WERI-Rb-1 (cell line): ENCODE measurements at regions not wholly inside any gene's neighbourhood (a gene's known extent, or its start where the extent isn't known, plus 50 kb on each side); places are given as distances from the start of the nearest gene placed in this dataset.
"Not testable (repeated sequence)": the region's sequence is repeated elsewhere in the genome, so short reads cannot be mapped to it uniquely, and the experiment has no call there.

Source experiments
- DNase-seq: peaks from one replicate; pipeline ENCODE4 v3.0.0-alpha.2; 2020
- H3K27ac ChIP-seq: fragments of 250-450 bp; sonication (Bioruptor Pico); 2 replicates; pipeline ENCODE4 v1.5.1; 2020; ENCODE audit warnings: mild to moderate bottlenecking, moderate library complexity
- H3K27me3 ChIP-seq: fragments of 250-450 bp; sonication (Bioruptor Pico); 2 replicates; pipeline ENCODE4 v1.5.1; 2021; ENCODE audit warnings: mild to moderate bottlenecking, low read depth, moderate library complexity; ENCODE audit not compliant: insufficient read depth, severe bottlenecking
- H3K36me3 ChIP-seq: fragments of 250-450 bp; sonication (Bioruptor Pico); 2 replicates; pipeline ENCODE4 v1.5.1; 2020; ENCODE audit warnings: mild to moderate bottlenecking, moderate library complexity
- H3K4me3 ChIP-seq: 2 replicates; pipeline ENCODE4 v1.5.1; 2011; ENCODE audit warnings: low read depth, mild to moderate bottlenecking, control low read depth, low read length
- H3K9me3 ChIP-seq: fragments of 250-450 bp; sonication (Bioruptor Pico); 2 replicates; pipeline ENCODE4 v1.5.1; 2021; ENCODE audit warnings: mild to moderate bottlenecking, moderate library complexity; ENCODE audit not compliant: severe bottlenecking
- TF ChIP-seq, protein P1 (sequence below): IDR thresholded peaks from 2 replicates; pipeline ENCODE4 v1.5.1; 2011; ENCODE audit warnings: low read depth, mild to moderate bottlenecking, control low read depth, inconsistent platforms, low read length

- H3K4me3 ChIP-seq: no peak overlapping the region
- DNase-seq: peak; percentile 23
- H3K27me3 ChIP-seq: no peaks in the 10 kb centered on the region
- TF ChIP-seq, protein P1, sequence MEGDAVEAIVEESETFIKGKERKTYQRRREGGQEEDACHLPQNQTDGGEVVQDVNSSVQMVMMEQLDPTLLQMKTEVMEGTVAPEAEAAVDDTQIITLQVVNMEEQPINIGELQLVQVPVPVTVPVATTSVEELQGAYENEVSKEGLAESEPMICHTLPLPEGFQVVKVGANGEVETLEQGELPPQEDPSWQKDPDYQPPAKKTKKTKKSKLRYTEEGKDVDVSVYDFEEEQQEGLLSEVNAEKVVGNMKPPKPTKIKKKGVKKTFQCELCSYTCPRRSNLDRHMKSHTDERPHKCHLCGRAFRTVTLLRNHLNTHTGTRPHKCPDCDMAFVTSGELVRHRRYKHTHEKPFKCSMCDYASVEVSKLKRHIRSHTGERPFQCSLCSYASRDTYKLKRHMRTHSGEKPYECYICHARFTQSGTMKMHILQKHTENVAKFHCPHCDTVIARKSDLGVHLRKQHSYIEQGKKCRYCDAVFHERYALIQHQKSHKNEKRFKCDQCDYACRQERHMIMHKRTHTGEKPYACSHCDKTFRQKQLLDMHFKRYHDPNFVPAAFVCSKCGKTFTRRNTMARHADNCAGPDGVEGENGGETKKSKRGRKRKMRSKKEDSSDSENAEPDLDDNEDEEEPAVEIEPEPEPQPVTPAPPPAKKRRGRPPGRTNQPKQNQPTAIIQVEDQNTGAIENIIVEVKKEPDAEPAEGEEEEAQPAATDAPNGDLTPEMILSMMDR: peak; percentile 54
- no peak overlapping the region for H3K27ac ChIP-seq
- no peaks in the 10 kb centered on the region for H3K36me3 ChIP-seq
- H3K9me3 ChIP-seq: no peaks in the 10 kb centered on the region
These were observed 233.8 kb downstream of the ANKRD36B start for GRCh38 chr2:97355887-97356286.

DNA sequence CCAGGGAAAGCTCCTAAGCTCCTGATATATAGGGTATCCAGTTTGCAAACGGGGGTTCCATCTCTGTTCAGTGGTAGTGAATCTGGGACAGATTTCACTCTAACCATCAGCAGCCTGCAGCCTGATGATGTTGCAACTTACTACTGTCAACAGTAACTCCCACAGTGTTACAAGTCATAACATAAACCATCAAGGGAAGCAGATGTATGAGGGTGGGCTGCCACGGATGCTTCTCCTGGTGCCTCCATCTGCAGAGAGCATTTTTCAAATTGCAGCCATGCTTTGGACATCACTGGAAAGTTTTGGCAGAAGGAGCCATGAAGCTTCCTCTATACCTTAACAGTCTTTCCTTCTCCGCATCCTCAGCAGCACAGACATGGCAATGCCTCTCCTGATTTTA, 234.5 kb downstream of the ANKRD36B start:
- no peaks in the 10 kb centered on the region for H3K9me3 ChIP-seq
- H3K4me3 ChIP-seq: no peak overlapping the region
- DNase-seq: no peak
- TF ChIP-seq, protein P1: no peak
- no peaks in the 10 kb centered on the region for H3K27me3 ChIP-seq
- H3K27ac ChIP-seq: no peak overlapping the region
- H3K36me3 ChIP-seq: no peaks in the 10 kb centered on the region

GRCh38 chr2:97354576-97354975, 235.1 kb downstream of the ANKRD36B start:
- no peaks in the 10 kb centered on the region for H3K9me3 ChIP-seq
- TF ChIP-seq, protein P1: no peak
- H3K27me3 ChIP-seq: no peaks in the 10 kb centered on the region
- no peaks in the 10 kb centered on the region for H3K36me3 ChIP-seq
- H3K4me3 ChIP-seq: no peak overlapping the region
- no peak overlapping the region for H3K27ac ChIP-seq
- DNase-seq: no peak

GRCh38 chr2:97348841-97349240, 235.9 kb downstream of the ANKRD36 start:
- DNase-seq: no peak
- Histone ChIP-seq H3K36me3 (no peaks in the 10 kb centered on the region), H3K4me3 (no peak overlapping the region), H3K27me3 (no peaks in the 10 kb centered on the region), H3K9me3 (no peaks in the 10 kb centered on the region), H3K27ac (no peak overlapping the region)
- TF ChIP-seq, protein P1: no peak

GRCh38 chr2:97348265-97348664, 235.3 kb downstream of the ANKRD36 start:
- no peaks in the 10 kb centered on the region for H3K9me3 ChIP-seq
- no peak overlapping the region; the same call in 1 of the 2 replicates for H3K27ac ChIP-seq
- no peaks in the 10 kb centered on the region for H3K27me3 ChIP-seq
- TF ChIP-seq, protein P1: no peak
- no peaks in the 10 kb centered on the region for H3K36me3 ChIP-seq
- no peak overlapping the region for H3K4me3 ChIP-seq
- peak; percentile 60 for DNase-seq

DNA sequence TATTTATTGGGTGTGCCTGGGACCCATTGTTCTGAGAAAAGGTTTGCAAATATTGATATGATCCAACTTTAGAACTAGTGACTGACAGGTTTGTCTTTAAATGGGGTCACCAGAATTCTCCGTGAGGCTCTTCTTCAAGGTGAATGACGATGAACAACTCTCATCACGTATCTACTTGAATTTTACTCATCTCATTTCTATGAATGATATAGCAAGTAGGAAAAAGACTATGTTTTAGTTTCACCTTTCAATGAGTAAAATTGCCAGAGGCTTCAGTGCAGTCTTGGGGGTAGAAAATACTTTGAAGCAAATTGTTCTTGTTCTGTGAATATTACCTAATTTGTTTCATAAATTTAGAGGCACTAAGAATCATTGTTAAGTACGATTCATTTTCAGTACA, 232.0 kb downstream of the ANKRD36 start:
- DNase-seq, H3K36me3 ChIP-seq, H3K27me3 ChIP-seq, H3K9me3 ChIP-seq, H3K27ac ChIP-seq, H3K4me3 ChIP-seq: not testable (repeated sequence)

DNA sequence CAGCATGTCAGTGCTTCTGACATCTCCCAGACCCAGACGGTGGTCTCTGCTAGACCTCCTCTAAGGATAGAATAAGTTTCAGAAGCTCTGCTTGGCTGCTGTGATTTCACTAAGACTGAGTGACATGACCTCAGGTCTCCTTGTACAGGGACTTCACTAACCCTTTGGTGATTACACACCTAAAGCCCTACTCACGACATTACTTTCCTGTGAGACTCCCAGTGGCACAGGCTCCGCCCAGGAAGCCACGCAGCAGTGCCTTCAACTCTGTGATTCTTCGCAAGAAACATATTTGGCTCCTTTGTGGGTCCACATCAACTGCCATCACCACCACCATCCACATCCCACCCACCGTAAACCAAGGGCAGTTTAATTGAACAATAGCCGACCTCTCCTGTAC, 220.7 kb downstream of the ANKRD36 start:
- H3K9me3 ChIP-seq, H3K27me3 ChIP-seq, H3K36me3 ChIP-seq, H3K4me3 ChIP-seq, H3K27ac ChIP-seq, DNase-seq: not testable (repeated sequence)

DNA sequence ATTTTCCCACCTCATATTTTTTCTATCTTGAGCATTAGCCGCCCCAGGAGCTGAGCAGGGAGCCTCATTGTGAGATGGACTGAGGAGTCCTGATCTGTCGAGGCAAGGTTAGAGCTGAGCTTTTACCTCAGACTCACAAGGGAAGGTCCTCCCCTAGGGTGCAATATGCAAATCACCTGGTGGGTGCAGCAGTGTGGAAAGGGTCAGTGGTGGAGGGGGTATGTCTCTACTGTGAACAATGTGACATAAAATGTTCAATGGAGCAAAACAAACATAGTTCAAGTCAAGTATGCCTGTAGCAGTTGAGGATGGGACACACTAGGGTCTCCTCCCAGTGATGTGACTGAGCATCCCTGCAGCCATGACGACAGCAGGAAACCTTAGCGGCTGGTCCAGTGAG, 219.2 kb downstream of the ANKRD36 start:
- not testable (repeated sequence) for H3K27ac ChIP-seq, H3K27me3 ChIP-seq, H3K36me3 ChIP-seq, H3K4me3 ChIP-seq, H3K9me3 ChIP-seq, DNase-seq

- not testable (repeated sequence) for H3K27me3 ChIP-seq, H3K4me3 ChIP-seq, H3K27ac ChIP-seq, H3K36me3 ChIP-seq, H3K9me3 ChIP-seq, DNase-seq
These were observed 209.2 kb downstream of the ANKRD36 start for GRCh38 chr2:97321936-97322713.
